Stimulated activated CD8-positive, alpha-beta memory T cell treated with anti-CD3 and anti-CD28 coated beads, Interleukin-12 subunit alpha, Interleukin-12 subunit beta, amount 100 ng/mL, for 24 hours (primary cell): ENCODE measurements at regions not wholly inside any gene's neighbourhood (a gene's known extent, or its start where the extent isn't known, plus 50 kb on each side); places are given as distances from the start of the nearest gene placed in this dataset.
"Not testable (repeated sequence)": the region's sequence is repeated elsewhere in the genome, so short reads cannot be mapped to it uniquely, and the experiment has no call there.

ENCODE experiments used
- DNase-seq: peaks from one replicate; pipeline ENCODE4 v3.0.0-alpha.2; 2020; ENCODE audit errors: extremely low read depth

- DNase-seq: not testable (repeated sequence)
Measured at GRCh38 chr1:146510248-146510983, 281.6 kb upstream of the NOTCH2NLA start.

GRCh38 chr1:146504121-146504520 is 275.3 kb upstream of the NOTCH2NLA start:
- not testable (repeated sequence) for DNase-seq

GRCh38 chr1:146487555-146487954 is 258.7 kb upstream of the NOTCH2NLA start:
- DNase-seq: not testable (repeated sequence)

- not testable (repeated sequence) for DNase-seq
Measured at GRCh38 chr1:146487155-146487554, 258.3 kb upstream of the NOTCH2NLA start.

- DNase-seq: not testable (repeated sequence)
Measured at GRCh38 chr1:146486300-146487014, 257.6 kb upstream of the NOTCH2NLA start.

- not testable (repeated sequence) for DNase-seq
Measured at GRCh38 chr1:146484195-146484594, 255.4 kb upstream of the NOTCH2NLA start.

- DNase-seq: not testable (repeated sequence)
Measured at GRCh38 chr1:146479188-146479587, 250.4 kb upstream of the NOTCH2NLA start.

- DNase-seq: not testable (repeated sequence)
Measured at GRCh38 chr1:146478125-146478720, 249.4 kb upstream of the NOTCH2NLA start.

GRCh38 chr1:146475086-146475485 is 246.3 kb upstream of the NOTCH2NLA start:
- DNase-seq: not testable (repeated sequence)

- not testable (repeated sequence) for DNase-seq
Measured at GRCh38 chr1:146474216-146474615, 245.4 kb upstream of the NOTCH2NLA start.

GRCh38 chr1:146472192-146472861 is 243.5 kb upstream of the NOTCH2NLA start:
- DNase-seq: peak; percentile 51

- DNase-seq: not testable (repeated sequence)
Measured at GRCh38 chr1:146459939-146460338, 231.1 kb upstream of the NOTCH2NLA start.

- not testable (repeated sequence) for DNase-seq
Measured at GRCh38 chr1:146459308-146459707, 230.5 kb upstream of the NOTCH2NLA start.

GRCh38 chr1:146448877-146449246 is 220.0 kb upstream of the NOTCH2NLA start:
- DNase-seq: not testable (repeated sequence)

- DNase-seq: peak; percentile 14
Measured at GRCh38 chr1:146448212-146448876, 219.5 kb upstream of the NOTCH2NLA start.

GRCh38 chr1:146443871-146444222 is 215.0 kb upstream of the NOTCH2NLA start:
- not testable (repeated sequence) for DNase-seq

GRCh38 chr1:146443088-146443870 is 214.5 kb upstream of the NOTCH2NLA start:
- not testable (repeated sequence) for DNase-seq

GRCh38 chr1:146438543-146438942 is 209.7 kb upstream of the NOTCH2NLA start:
- not testable (repeated sequence) for DNase-seq

- DNase-seq: not testable (repeated sequence)
Measured at GRCh38 chr1:146416642-146417041, 187.8 kb upstream of the NOTCH2NLA start.

- not testable (repeated sequence) for DNase-seq
Measured at GRCh38 chr1:146415017-146415416, 186.2 kb upstream of the NOTCH2NLA start.

GRCh38 chr1:146413911-146414310 is 185.1 kb upstream of the NOTCH2NLA start:
- not testable (repeated sequence) for DNase-seq
